ENCODE measurements at regions not wholly inside any gene's neighbourhood (a gene's known extent, or its start where the extent isn't known, plus 50 kb on each side); places are given as distances from the start of the nearest gene placed in this dataset.

DNA sequence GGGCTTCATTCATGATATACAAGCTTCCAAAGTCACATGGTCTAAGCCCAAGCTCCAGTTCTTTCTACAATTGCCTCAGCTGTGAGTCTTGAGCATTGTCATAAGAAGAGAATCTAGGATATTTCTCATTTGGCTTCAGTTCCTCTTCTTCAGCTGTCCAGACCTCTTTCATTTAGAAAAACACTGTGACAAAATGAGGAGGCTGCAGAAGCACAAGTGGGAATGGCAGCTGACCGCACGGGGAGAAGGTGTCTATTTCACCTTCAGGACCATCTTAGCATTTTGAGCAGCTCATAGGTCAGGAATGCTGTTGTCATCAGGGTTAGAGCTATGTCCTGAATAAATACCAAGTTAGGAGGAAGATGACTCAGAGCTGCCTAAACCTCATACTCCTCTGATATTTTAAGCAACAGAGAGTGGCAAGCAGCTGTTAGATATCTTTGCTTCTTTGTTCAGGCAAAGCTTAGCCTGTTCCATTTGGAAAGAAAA is 390.1 kb upstream of the CITED2 start:
- no peak for DNase-seq (ENCODE audit: low read depth in 2 of 2)

DNA sequence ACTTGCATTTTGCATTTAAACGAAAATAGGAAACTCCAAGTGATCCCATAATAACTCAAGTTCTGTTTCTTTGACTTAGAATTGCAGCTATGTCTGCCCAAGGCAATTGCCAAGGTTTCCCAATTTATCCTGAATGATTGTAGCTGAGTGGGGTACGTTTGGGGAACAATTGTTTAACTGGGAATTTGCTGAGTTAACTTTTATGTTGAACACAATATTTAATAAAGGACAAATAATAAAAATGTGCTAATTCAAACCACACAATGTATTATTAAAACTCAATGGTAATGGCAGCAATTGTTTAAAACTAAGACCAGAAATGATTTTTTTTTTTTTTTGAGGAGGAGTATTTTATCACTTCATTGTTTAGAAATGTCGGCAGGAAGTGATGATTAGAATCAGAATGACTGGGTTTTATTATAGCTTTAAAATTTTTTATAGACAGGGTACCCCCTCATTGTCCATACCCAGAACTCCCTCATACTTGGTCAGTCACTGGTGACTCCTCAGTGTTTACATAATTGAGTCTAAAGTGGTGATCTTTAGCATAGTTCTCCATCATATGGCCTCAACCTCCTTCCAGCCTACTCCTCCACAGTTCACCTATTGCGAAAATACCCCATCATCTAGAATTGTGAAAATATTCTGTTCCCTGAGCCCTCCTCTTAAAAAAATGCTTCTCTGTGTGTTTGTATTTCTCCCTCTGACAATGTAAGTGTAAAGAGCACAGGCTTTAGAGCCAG is 389.2 kb upstream of the CITED2 start:
- no peak for DNase-seq (ENCODE audit: low read depth in 2 of 2)

DNA sequence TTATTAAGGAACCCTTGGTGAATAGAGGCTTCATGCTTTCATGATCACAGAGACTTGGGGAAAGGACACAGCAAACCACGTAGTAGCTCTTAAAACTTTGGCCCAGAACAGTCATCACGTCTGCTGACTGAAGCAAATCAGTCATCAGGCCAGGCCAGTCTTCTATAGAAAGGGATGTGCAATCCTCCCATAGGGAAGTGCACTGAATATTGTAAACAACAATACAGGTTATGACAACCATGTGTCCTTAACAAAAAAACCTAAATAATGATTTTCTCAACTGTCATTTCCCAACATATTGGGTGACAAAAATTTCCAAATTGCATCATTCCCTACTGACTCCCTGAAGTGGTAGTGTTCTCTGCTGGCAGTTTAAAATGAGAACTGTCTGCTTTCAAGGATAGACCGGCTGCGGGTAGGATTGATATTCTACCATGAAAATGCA is 388.2 kb upstream of the CITED2 start:
- DNase-seq (ENCODE audit: low read depth in 2 of 2), result no peak

GRCh38 chr6:139760128-139760527 is 385.7 kb upstream of the CITED2 start:
- no peak for DNase-seq (ENCODE audit: low read depth in 2 of 2)

GRCh38 chr6:139759086-139759485 is 384.6 kb upstream of the CITED2 start:
- DNase-seq (ENCODE audit: low read depth in 2 of 2), result no peak

- DNase-seq (ENCODE audit: low read depth in 2 of 2), result no peak
Observed at GRCh38 chr6:139758209-139758611, 383.8 kb upstream of the CITED2 start.

DNA sequence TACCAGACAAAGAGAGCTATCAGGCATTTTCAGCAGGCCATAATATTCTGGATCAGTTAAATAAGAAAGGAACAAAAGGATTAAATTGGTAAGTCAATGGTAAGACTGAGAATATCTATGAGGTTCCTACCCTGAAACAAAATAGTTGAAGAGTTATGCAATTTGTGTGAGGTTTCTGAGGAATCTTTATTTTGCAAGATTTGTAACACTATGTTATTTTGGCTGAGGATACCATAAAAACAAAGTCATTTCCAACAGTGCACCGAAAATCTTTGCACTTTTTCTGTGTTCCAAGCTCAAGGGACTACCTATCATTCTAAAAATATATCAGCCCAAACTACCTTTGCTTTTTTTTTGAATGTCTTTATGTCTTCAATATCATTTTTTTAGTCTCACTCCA is 383.3 kb upstream of the CITED2 start:
- DNase-seq (ENCODE audit: low read depth in 2 of 2), result no peak

GRCh38 chr6:139756381-139756780 is 381.9 kb upstream of the CITED2 start:
- DNase-seq (ENCODE audit: low read depth in 2 of 2), result no peak

GRCh38 chr6:139754898-139755775 is 380.7 kb upstream of the CITED2 start:
- no peak for DNase-seq (ENCODE audit: low read depth in 2 of 2)

- DNase-seq (ENCODE audit: low read depth in 2 of 2), result no peak
Observed at GRCh38 chr6:139753198-139753861, 378.9 kb upstream of the CITED2 start.

DNA sequence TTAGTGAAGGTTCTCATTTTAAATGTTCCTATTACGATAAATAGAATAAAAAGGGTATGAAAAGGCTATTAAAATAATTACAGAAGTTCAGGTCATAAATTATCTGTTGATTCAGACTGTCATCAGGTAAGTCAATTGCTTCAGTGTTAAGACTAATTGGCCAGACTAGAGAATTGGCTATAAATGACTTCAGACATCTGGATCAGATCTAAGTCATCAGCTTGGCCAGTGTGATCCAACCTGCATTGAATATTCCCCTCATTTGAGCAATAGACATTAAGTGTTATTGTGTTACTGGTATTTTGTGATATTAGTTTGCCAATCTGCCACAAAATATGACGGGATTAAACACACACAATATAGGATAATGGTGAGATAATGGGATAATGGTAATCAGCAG is 377.6 kb upstream of the CITED2 start:
- no peak for DNase-seq (ENCODE audit: low read depth in 2 of 2)

DNA sequence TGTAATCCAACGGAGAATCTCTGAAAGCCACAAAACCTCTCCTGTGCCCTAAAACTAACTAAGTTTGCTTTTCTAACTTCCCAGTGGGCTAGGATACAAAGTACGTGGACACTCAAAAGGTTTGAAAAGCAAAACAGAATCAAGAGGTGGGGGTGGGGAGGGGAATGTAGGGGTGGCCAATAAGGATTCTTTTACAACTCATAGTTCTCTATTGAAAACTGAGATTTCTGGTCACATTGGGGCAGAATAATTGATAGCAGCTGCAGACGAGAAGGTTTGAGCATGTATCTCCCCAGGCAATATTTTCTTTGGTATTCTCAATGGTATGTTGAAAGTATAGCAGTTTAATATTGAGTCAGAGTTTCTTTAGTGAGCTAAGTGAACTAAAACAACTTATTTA is 376.7 kb upstream of the CITED2 start:
- no peak for DNase-seq (ENCODE audit: low read depth in 2 of 2)

DNA sequence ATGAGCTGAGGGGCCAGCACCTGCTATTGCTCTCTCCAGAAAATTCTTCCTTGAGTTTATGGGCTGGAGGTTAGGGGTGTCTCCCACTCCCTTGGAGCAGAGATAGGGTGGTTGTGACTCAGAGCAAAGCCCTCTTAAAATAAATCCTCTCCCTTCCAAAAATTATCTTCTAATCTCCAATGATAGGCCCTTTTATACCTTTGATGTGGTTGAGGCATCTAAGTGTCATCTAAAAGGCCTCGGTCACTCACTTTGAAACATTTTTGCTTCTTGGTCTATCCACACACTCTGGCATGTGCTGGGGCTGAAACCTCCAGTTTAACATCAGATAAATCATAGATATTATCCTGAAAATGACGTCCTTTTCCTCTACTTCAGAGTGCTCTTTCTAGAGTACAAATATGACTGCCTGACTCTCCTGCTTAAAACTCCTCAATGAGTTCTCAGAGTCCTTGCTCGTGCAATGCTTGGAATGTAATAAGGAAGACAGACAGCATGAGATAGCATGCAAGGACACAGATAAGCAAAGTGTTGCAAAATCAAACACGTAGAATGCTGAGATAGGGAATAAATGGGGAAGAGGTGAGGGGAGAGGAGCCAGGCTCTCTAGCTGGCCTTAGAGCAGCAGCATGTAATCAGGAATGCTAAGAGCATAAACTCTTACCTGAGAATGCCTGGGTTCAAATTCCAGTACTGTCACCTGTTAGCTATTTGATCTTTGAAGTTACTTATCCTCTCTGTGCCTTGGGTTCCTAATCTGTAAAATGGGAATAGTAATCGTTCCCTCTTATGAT is 374.1 kb upstream of the CITED2 start:
- no peak for DNase-seq (ENCODE audit: low read depth in 2 of 2)

GRCh38 chr6:139747154-139747553 is 372.7 kb upstream of the CITED2 start:
- DNase-seq (ENCODE audit: low read depth in 2 of 2), result no peak

DNA sequence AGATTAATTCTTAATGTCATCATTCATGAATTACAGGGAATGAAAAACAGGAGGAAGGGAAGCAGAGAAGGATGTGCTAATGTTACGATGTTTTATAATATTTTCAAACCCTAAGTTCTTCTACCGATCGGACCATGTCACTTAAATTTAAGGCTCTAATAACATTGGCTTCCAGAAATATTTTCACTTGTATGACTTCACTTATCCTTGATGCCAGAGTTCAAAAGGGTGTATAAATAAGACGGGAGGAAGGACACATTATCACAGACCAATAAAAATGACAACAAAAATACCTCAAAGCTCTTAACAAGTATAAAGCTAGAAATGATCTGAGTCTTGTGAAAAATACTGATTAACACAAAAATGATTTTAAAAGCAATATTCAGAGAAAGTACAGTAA is 370.4 kb upstream of the CITED2 start:
- no peak for DNase-seq (ENCODE audit: low read depth in 2 of 2)

- no peak for DNase-seq (ENCODE audit: low read depth in 2 of 2)
Observed at GRCh38 chr6:139743664-139744437, 369.4 kb upstream of the CITED2 start.

DNA sequence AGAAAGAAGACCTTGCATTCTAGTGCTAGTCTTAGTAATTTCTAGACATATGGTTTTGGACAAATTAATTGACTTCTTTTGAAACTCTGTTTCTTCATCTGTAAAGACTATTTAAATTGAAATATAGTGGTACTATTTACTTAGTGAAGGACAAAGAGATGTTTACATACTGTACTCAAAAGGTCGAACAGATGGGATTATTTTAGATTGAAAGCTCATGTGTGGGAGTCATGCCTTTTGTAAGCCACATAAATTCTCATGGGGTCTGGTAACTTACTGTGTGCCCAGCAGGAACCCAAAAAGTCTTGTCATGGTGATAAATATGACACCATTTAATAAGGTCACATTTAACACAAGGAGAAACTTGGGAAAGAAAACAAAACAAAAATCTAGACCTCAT is 368.2 kb upstream of the CITED2 start:
- no peak for DNase-seq (ENCODE audit: low read depth in 2 of 2)

GRCh38 chr6:139738801-139739455 is 364.5 kb upstream of the CITED2 start:
- DNase-seq (ENCODE audit: low read depth in 2 of 2), result no peak

DNA sequence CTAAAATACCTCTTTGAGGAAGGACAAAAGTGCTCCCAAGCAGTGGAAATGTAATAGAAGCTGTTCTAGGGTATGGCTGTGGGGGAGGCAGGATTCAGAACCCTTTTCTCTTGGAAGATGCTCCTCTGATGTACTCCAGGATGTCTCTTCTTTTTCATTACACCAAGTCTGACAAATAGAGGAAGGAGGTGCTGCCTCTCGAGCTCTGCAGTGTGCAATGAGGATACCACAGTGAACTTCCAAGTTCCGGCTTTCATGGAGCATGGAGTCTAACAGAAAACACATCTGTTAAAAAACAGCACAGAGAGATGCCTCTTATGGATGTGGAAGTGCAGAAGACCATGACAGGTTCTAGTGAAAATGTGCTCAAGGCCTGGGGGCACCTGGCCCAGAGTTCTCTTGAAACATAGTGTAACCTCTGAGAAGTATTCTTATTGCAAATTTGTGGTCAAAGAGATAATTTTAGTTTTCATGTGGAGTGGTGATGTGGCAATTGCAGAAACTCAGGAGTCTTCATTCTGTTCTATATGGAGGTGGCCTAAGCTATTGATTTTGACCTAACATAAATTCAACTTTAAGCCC is 362.0 kb upstream of the CITED2 start:
- no peak for DNase-seq (ENCODE audit: low read depth in 2 of 2)

DNA sequence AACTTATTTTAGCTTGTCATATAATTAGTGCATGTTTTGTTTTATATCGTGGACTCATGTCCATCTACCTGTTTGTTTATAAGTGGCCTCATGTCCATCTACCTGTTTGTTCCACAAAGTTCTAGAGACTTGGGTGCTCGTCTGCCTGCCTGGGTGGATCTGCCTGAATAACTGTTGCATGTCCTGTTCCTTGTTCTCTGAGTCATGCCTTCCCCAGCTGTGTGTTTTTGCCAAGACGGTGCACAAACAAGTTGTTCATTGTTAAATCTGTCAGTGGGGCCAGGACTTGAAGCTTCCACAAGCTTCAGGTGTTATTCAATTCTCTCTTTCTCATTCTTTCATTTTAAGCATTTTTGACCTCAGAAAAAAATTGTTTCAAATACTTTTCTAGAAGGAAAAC is 358.0 kb upstream of the CITED2 start:
- no peak for DNase-seq (ENCODE audit: low read depth in 2 of 2)
